ENCODE measurements at regions not wholly inside any gene's neighbourhood (a gene's known extent, or its start where the extent isn't known, plus 50 kb on each side); places are given as distances from the start of the nearest gene placed in this dataset.
"Not testable (repeated sequence)": the region's sequence is repeated elsewhere in the genome, so short reads cannot be mapped to it uniquely, and the experiment has no call there.

GRCh38 chr16:29294400-29294933 is 112.0 kb downstream of the NPIPB11 start:
- not testable (repeated sequence) for DNase-seq

- DNase-seq, result not testable (repeated sequence)
These were observed 113.0 kb downstream of the NPIPB11 start for GRCh38 chr16:29293545-29293944.

- not testable (repeated sequence) for DNase-seq
These were observed 113.5 kb downstream of the NPIPB11 start for GRCh38 chr16:29292952-29293471.

- DNase-seq, result not testable (repeated sequence)
These were observed 114.9 kb downstream of the NPIPB11 start for GRCh38 chr16:29291329-29292271.

- peak; percentile 50 for DNase-seq
These were observed 115.8 kb downstream of the NPIPB11 start for GRCh38 chr16:29290631-29291247.

GRCh38 chr16:29289516-29290239 is 116.8 kb downstream of the NPIPB11 start:
- DNase-seq, result not testable (repeated sequence)

GRCh38 chr16:29288711-29289474 is 117.6 kb downstream of the NPIPB11 start:
- DNase-seq, result not testable (repeated sequence)

- not testable (repeated sequence) for DNase-seq
These were observed 118.5 kb downstream of the NPIPB11 start for GRCh38 chr16:29287871-29288535.

GRCh38 chr16:29287246-29287645 is 119.3 kb downstream of the NPIPB11 start:
- not testable (repeated sequence) for DNase-seq

- DNase-seq, result not testable (repeated sequence)
These were observed 119.7 kb downstream of the NPIPB11 start for GRCh38 chr16:29286796-29287195.

- DNase-seq, result not testable (repeated sequence)
These were observed 120.3 kb downstream of the NPIPB11 start for GRCh38 chr16:29286161-29286560.

GRCh38 chr16:29285151-29285885 is 121.2 kb downstream of the NPIPB11 start:
- not testable (repeated sequence) for DNase-seq

GRCh38 chr16:29284723-29285122 is 121.8 kb downstream of the NPIPB11 start:
- DNase-seq, result not testable (repeated sequence)

- DNase-seq, result not testable (repeated sequence)
These were observed 122.4 kb downstream of the NPIPB11 start for GRCh38 chr16:29284159-29284558.

GRCh38 chr16:29278097-29278871 is 128.2 kb downstream of the NPIPB11 start:
- DNase-seq, result not testable (repeated sequence)

- DNase-seq, result not testable (repeated sequence)
These were observed 130.1 kb downstream of the NPIPB11 start for GRCh38 chr16:29276446-29276845.

- DNase-seq, result not testable (repeated sequence)
These were observed 132.2 kb downstream of the NPIPB11 start for GRCh38 chr16:29274055-29275035.
